GM19468 (cell line): ENCODE measurements at regions not wholly inside any gene's neighbourhood (a gene's known extent, or its start where the extent isn't known, plus 50 kb on each side); places are given as distances from the start of the nearest gene placed in this dataset.

Source experiments
- ATAC-seq: cut with Tn5 transposase; IDR thresholded peaks from one replicate; pipeline ENCODE4 v1.9.1; 2021; ENCODE audit warnings: mild to moderate bottlenecking, moderate library complexity, moderate number of reproducible peaks; ENCODE audit not compliant: unreplicated experiment; ENCODE audit errors: extremely low read depth

- ATAC-seq = no peak
Observed at GRCh38 chr15:62708470-62708869, 334.1 kb upstream of the TPM1 start.

- no peak for ATAC-seq
Observed at GRCh38 chr15:62709261-62709660, 333.3 kb upstream of the TPM1 start.

GRCh38 chr15:62711691-62712454, 330.7 kb upstream of the TPM1 start:
- ATAC-seq = no peak

GRCh38 chr15:62712455-62712839, 330.1 kb upstream of the TPM1 start:
- ATAC-seq = no peak

- no peak for ATAC-seq
Observed at GRCh38 chr15:62715946-62716345, 326.6 kb upstream of the TPM1 start.

GRCh38 chr15:62717496-62717895, 325.1 kb upstream of the TPM1 start:
- ATAC-seq = no peak

GRCh38 chr15:62719316-62719715, 323.2 kb upstream of the TPM1 start:
- no peak for ATAC-seq

GRCh38 chr15:62722237-62722636, 320.3 kb upstream of the TPM1 start:
- ATAC-seq = no peak

GRCh38 chr15:62726461-62726860, 316.1 kb upstream of the TPM1 start:
- ATAC-seq = no peak

- no peak for ATAC-seq
Observed at GRCh38 chr15:62727501-62727900, 315.0 kb upstream of the TPM1 start.

GRCh38 chr15:62730825-62731224, 311.7 kb upstream of the TPM1 start:
- ATAC-seq = no peak

- no peak for ATAC-seq
Observed at GRCh38 chr15:62732078-62732477, 310.5 kb upstream of the TPM1 start.

- ATAC-seq = no peak
Observed at GRCh38 chr15:62734706-62735105, 307.8 kb upstream of the TPM1 start.

- no peak for ATAC-seq
Observed at GRCh38 chr15:62736756-62737155, 305.8 kb upstream of the TPM1 start.

- ATAC-seq = no peak
Observed at GRCh38 chr15:62737551-62737950, 305.0 kb upstream of the TPM1 start.

- no peak for ATAC-seq
Observed at GRCh38 chr15:62739082-62739481, 303.5 kb upstream of the TPM1 start.

GRCh38 chr15:62739507-62739906, 303.0 kb upstream of the TPM1 start:
- no peak for ATAC-seq

- no peak for ATAC-seq
Observed at GRCh38 chr15:62740141-62741004, 302.2 kb upstream of the TPM1 start.

GRCh38 chr15:62741106-62741505, 301.4 kb upstream of the TPM1 start:
- no peak for ATAC-seq

- ATAC-seq = no peak
Observed at GRCh38 chr15:62742409-62743171, 300.0 kb upstream of the TPM1 start.
